HT-29 (cell line): ENCODE measurements at regions not wholly inside any gene's neighbourhood (a gene's known extent, or its start where the extent isn't known, plus 50 kb on each side); places are given as distances from the start of the nearest gene placed in this dataset.

ENCODE experiments used
- DNase-seq: peaks from one replicate; pipeline ENCODE4 v3.0.0-alpha.2; 2015; ENCODE audit warnings: low spot score

DNA sequence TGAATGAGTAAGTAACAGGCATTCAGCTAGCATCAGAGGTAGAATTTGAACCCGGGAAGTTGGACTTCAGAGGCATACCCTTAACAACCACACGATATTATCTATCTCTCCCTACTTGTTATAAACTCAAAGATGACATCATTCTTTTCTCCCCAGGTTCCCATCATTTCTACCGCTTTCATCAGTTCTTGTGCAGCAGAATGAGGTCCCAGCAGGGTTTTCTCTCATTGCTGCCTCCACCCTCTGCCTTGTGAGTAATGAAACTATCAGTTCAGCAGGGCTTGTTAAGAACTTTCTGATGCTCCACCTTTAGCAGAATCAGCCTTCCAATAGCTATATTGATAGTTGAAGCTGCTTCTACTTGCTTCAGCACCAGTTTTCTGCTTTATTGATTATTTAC is 487.5 kb upstream of the KCNMB2 start:
- no peak for DNase-seq

DNA sequence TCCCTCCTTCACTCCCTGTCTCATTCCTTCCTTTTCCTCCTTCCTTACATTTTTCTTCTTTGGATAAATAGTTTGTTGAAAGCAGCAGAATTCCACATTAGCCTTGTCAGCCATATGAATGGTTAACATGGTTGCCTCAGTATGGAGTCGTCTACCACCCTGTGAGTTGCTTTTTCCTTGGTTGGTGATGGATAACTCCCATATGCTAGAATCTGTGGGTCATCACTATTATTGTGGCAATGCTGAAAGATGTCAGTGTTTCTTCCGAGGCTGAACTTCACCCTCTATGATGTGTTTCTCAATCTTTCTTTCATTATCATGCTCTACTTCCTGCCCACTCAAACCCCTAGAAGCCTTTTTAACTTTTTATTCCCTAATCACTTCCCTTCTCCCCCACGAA is 481.8 kb upstream of the KCNMB2 start:
- DNase-seq = no peak

DNA sequence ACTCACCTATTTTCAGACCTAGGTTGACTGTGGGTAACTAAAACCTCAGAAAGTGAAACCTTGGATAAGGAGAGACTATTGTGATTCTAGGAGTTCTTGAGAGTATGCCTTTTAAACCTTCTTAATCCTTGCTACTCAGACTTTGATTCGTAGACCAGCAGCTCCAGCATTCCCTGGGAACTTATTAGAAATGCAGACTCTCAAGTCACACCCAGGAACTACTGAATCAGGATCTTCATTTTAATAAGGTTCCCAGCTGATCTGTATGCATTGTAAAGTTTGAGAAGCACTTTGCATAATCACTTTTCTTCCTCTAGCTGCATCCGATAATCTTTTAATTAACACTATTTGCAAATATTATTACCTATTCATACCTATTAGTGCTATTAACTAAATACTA is 480.3 kb upstream of the KCNMB2 start:
- DNase-seq = no peak

DNA sequence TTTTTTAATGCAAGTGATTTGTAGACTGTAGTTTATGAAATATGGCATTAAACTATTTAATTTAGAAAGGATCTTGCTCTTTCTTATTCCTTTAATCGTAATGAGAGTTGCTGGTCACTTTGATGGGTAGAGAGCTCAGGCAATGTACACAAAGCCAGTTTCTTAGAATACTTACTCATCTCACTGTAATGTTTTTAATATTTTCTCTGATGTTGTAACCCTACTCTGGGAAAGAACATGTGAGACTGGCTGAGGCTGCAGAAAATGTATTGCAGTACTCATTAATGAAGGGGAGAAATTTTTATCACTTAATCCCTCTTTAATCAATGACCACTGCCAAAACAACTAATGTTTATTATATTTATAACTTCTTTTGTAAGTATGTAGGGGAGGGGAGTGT is 479.4 kb upstream of the KCNMB2 start:
- DNase-seq = no peak

DNA sequence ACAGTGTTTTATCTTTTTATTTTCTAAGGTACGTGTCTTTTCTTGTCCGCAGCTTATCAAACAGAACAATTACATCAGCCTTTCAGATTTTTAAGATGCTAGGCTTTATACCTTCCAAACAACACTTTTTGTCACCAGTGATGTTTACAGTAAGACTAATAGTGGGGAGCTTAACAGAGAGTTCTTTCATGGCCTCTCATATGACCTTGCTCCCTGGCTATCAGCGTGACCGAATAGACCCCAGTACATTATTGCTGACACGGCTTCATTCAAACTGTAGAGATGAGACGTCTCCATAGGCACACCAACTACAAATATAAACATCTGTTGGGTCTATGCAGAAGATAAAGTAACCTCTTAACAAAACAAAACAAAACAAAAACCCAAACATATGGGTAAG is 477.6 kb upstream of the KCNMB2 start:
- no peak for DNase-seq

DNA sequence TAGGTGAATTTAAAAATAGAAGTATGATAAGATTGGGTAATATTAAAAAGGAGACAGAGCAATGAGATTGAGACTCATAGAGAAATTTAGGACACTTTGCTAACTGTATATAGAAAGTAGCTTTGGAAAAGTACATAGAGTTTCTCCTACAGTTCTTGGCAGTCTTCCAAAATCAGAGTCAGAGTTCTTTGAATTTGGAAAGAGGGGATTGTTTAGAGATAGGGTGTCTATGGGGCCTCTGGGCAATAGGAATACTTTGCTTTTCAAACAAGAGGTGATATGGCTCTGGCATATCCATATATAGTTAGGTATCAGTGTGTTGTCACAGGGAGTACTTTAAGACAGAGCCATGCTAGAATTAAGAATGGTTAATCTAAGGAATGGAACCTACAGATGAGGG is 477.1 kb upstream of the KCNMB2 start:
- DNase-seq = no peak

DNA sequence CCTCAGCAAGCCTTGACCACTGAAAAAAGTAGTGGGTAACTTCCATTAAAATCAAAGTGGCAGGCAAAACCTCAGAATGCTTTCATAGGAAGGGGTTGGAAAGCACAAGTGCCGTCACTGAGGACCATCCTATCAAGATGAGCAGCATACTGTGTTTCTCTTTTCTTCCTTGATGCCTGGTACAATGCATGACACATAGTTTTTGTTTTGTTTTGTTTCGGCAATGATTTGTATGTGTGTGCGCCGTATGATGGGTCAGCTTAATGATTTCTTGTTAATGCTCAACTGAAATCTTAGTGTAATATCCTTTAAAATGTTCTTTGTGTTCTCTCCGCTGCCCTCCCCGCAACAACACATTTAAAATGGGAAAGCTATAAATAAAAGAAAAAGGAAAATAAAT is 476.4 kb upstream of the KCNMB2 start:
- no peak for DNase-seq

DNA sequence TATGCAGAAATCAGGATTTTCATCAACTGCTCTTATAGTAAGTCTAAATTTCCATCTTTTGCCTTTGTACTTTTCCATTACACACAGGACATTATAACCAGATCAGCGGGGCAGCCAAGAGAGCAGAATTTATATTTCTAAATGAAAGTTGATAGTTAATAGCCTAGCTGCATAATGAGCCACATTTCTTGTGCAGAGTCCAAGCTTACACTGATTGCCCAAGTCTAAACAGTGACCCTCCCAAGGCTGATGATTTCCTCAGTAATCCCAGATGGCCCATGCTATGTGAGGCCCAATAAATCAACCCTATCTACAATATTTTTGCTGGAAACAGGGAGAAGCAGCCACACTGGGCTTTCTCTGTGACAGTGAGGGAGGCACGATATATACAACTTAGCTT is 475.8 kb upstream of the KCNMB2 start:
- no peak for DNase-seq

DNA sequence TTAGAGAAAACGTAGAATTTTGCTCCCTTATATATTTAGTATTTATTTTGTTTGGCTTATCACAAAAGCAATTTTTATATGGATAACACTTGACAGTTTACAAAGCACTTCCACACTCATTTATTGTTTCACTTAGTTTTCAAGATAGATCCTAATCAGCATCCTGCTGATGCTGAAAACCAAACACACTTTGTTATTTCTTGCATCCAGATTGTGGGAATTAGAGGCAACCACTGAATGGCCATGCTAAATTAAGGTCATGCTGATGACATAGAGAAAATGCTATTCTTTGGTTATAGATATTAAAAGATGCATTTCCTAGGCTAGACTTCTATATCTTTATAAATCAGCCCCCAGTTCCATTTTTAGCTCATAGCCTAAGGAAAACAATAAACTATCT is 474.1 kb upstream of the KCNMB2 start:
- no peak for DNase-seq

DNA sequence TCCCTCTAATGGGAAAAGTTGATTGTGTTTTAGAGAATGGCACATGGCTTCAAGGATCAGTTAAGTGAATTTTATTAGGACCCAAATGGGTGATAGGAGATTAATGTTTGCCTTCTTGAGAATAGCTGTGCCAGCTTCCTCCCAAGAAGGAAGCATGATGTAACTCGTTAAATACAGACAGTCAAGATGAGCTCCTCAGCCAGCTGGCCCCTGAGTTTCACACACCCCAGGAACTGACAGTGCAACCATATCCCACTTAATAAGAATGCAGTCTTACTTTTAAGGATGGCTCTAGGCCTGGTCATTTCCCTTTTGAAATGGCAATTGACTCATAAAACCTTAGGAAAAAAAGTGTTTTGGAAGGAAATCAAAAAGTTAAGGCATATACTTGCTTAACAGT is 472.8 kb upstream of the KCNMB2 start:
- DNase-seq = no peak

DNA sequence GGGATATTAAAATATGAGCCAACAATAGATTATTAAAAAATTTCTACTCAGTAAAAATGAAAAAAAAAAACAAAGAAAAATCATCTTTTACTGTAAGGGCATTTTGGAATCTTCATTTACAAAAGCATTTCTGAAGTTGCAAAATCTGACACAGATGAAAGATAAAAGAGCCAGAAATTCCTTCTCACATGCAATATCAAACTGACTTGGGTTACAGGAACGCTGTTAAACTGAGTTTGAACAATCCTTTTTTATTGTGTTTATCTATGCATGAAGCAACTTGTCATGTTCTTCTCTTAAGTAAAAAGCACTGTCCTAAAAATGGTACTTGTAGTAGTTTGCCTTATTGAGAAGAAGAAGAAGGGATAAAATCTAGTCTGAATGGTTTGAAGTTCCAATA is 468.5 kb upstream of the KCNMB2 start:
- DNase-seq = no peak

DNA sequence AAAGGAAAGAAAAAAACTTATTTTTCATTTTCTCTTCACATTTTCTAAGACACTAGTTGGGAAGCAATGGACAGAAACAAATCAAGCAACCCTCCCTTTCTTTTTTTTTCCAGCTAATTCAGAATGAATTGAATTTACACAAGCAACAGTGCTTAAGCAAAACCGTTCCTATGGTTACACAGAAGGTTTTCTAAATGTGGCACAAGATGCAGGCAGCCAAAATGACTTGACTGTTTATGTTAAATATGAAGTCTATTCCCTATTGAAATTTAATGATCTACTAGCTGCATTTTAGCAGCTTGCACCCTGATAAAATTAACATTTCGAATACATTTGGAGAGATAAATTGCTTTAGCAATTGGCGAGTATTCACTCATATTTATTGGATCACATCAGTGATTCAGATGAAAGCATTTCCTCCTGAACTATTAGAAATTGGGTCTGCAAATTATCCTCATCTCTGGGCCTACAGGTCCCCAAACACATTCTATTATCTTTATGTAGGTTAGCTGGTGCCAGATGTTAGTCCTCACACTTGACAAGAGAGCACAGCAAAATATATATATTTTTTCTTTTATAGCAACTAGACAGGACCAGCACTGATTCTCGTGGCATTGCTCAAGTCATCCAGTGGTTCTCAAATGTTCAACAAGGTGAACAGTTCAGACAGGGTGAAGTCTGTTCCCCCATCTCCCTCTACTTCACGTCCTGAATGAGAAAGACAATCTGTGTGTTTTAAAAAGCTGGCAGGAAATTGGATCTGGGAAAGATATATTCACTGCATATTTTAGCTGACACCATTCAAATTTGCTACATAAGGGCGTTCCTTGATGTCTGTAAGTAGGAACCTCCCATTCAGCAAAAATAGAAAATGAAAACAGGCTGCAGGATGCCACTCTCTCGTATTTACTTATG is 463.6 kb upstream of the KCNMB2 start:
- DNase-seq = no peak

DNA sequence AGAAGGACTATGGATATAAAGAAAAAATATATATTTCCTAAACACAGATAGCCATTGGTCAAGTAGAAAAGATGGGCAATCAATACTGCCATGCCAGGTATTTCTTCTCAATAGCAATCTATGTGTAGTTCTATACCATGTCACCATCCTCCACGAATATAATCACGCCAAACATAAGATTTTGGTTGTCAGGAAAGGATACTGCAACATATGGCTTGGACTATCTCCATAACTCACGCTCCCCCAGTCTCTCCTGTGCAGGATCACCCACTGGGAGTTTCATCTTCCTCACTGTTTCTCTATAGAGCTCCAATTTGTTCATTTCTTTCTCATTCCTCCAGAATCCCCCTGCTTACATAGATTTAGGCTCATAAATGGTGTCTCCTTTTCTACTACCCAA is 462.9 kb upstream of the KCNMB2 start:
- DNase-seq = no peak

DNA sequence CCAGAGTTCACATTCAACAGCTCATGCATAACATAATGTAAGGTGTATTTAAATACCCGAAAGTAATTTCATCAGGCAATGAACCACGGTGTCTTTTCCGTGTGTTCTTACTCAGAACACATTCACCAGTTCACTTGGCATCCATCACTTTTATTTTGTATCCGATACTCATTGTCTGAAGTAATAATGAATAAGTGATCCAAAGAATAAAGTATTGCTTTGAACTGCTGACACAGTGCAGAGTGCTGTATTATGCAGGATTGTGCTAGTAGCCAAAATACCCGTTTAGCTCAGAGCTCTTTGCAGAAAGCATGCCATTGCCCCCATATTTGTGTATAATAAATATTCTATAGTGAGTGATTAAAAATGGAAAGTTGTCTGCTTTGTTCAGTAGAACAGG is 460.9 kb upstream of the KCNMB2 start:
- no peak for DNase-seq

DNA sequence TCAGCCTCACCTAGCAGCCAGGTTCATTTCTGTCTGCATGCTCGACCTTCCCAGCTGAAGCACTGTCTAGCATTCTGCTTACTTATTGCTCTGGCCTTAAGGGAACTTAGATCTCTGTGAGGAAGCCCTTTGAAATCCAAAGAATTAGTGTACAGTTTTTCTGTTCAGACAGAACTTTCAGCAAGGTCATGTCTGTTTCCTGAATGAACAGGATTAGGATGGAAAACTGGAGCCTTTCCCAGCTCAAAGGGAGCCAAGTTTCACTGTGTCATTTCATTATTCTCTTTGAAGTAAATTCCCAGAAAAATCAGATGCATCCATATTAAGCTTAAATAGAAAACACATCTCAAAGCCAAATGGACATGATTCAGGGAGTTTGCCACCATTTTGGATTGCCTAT is 457.3 kb upstream of the KCNMB2 start:
- no peak for DNase-seq

DNA sequence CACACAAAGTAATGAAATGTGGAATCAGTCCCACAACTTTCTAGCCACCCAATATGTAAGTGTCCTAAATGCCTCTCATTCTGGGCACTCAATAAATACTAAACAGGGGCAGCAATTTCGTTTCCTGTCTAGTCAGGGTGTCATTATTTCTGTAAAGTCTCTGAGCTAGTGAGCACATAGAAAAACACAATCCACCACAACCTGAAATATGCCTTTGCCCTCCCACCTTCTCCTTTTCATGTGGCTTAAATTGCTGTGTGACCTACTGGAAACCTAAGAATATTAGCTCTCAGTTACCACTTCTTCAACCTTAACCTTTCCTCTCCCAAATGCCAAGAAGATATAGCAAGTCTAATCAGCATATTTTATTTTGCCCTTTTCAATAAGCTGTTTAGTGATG is 456.3 kb upstream of the KCNMB2 start:
- no peak for DNase-seq

DNA sequence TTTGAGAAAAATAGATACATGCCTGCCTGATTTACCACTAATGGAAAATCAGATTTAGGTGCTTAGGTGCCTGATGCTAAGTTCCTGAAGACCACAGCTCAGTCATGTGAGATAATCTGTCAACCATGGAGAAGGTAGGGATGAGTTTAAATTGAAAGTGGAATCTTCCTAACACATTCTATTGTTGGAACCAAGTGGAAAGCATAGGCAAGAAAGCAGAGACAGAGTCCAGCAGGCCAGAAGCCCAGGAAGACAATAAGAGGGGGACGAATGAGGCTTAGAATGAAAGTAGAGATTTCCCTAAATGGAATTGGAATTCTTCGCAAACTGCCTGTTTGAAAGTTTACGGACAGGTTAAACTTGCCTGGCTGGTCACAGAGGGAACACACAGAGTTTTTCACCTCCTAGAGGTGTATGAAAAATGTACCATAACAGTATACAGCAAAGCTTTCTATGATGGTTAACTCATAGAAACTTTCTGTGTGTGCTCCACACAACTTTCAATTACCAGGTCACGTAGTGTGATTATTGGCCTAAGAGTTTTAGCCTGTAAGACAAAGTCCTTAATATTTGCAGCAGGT is 453.8 kb upstream of the KCNMB2 start:
- peak; percentile 14 for DNase-seq

DNA sequence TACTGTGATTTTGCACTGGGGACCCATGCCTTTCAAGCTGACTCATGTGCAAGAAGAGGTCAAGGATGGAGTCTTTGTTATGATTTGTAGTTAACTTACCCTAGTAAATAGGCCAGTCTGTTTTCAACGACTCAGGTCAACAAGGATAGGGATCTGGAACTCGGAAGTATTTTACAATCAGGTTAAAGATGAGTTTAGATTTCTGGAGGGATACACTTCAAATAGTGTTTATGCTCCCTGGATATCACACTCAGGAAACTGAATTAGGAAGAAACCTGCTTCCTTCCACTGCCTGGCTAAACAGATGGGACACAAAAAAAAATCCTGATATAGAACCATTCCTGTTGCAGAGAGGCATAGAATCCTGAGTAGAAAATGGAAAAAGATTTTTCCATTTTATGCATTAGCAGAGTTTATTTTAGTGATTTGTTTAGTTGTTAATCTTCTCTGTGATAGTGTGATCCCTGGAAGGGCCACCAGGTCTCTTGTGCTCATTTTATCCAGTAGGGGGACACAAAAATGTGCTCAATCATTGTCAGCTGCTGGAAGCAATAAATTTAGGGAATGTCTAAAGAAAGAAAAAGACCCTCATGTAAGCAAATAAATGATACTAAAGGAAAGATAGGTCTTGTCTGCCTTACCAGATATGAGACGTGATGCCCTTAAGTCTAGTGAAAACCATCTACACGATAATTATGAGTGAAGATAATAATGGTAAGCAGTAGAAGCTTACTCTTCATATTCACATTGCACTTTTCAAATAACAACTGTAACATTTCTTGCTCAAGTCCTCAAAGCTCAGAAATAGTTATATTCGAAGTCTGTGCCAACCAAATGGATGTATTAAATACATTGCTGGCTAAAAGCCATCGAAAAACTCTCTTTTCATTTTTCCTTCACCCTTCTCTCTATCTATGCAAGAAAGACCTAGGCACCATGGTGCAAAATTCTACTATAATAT is 452.1 kb upstream of the KCNMB2 start:
- peak; percentile 15 for DNase-seq

DNA sequence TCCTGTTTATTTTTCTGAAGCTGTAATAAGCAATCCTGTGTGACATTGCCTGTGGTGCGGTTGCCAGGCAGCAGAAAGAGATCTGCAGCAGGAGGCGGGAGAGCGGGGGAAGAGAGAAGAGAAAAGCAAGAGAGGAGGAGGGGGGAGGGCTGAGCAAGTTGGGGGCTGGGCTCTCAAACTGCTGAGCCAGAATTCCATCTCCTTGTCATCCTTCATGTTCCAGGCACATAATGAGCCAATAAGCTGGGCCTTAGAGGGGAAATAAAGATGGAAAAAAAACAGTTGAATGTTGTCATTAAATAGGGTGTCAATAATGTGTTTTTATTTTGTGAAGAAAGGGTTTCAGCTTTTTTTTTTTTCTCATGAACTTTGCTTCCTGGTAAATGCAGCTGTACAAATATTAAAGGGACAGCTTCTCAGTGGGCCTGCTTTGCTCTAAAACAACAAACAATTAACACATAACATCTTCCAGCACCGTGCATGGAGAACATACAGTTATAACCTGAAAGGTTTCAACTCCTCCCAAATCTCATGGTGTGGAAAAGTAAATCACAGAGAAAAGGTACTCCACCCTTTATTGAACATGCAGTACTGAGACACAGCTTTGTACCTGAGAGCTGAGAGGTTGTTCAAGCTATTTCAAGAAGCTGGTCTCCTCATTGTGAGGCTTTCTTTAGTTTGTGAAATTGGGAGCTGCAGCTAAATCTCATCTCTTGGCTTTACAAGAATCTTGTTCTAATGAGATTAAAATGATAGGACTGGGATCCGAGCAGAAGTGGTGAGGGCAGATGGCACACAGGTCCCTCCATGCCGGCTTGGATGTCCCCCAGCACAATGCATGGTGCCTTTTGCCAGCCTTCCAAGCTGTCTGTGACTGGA is 451.1 kb upstream of the KCNMB2 start:
- peak; percentile 61 for DNase-seq

DNA sequence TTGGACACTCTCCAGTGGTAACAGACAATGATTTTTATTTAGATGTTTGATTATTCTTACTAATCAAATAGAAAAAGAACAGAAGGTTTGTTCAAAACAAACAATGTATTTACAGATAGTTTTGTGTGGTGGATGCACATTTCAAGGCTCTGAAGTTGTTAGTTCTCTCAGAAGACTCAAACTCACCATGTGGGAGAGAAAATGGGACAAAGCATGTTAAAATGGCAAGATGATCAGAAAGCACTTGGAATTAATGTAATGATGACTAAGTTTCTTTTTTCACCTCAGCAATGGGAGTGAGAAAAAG is 450.5 kb upstream of the KCNMB2 start:
- no peak for DNase-seq

DNA sequence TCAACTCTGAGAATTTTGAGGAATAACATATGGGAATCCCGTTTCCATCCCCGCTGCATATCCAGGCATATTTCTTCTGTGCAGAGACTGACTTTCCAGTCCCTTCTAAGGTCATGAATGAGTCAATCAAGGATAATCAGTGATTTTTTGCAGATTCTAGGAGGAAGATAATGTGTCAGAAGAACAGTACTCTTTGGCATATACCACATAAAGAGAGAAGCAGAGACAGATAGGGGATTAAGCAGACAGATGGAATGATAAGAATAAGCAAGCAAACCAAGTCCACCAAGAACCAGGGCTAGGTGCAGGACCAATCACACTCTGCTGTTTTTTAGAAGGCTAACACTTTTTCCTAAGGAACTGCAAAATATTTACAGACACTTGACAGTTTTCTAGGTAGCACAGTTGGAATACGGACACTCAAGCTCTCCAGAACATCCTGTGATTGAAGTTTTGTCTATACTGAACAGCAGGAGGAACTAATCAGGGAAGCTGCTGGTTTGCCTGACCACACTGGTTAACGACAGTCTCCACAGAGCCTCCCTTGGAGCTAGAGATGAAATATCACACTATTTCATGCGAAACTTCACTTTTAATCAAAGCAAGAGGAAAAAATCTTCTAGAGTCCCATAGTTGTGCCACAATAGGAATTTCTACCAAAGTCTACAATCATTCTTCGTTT is 450.0 kb upstream of the KCNMB2 start:
- no peak for DNase-seq
